IMR-90 (cell line): ENCODE measurements at regions not wholly inside any gene's neighbourhood (a gene's known extent, or its start where the extent isn't known, plus 50 kb on each side); places are given as distances from the start of the nearest gene placed in this dataset.

ENCODE experiments used
- BHLHE40 ChIP-seq: fragments of 150-350 bp; IDR thresholded peaks from 2 replicates; pipeline ENCODE4 v1.6.1; 2016; ENCODE audit warnings: mild to moderate bottlenecking, low read depth, low read length
- CEBPB ChIP-seq: IDR thresholded peaks from 2 replicates; pipeline ENCODE4 v1.6.1; 2012; ENCODE audit warnings: low read depth, low read length, improper control_type of control experiment
- CTCF ChIP-seq: conservative IDR thresholded peaks from 2 replicates; pipeline ENCODE4 v1.5.1; 2012; ENCODE audit warnings: mild to moderate bottlenecking, low read depth, low read length, improper control_type of control experiment
- ELK1 ChIP-seq: fragments of 150-350 bp; IDR thresholded peaks from 2 replicates; pipeline ENCODE4 v1.6.1; 2016; ENCODE audit warnings: low read depth, mild to moderate bottlenecking, low read length, moderate library complexity, borderline replicate concordance
- FOS ChIP-seq: fragments of 150-350 bp; IDR thresholded peaks from 2 replicates; pipeline ENCODE4 v1.6.1; 2016; ENCODE audit warnings: low read depth, low read length
- MAFK ChIP-seq: IDR thresholded peaks from 2 replicates; pipeline ENCODE4 v1.6.1; 2012; ENCODE audit warnings: low read depth, low read length, improper control_type of control experiment
- MXI1 ChIP-seq: IDR thresholded peaks from 2 replicates; pipeline ENCODE4 v1.6.1; 2012; ENCODE audit warnings: low read depth, mild to moderate bottlenecking, low read length, moderate library complexity, borderline replicate concordance
- POLR2A ChIP-seq: IDR thresholded peaks from 2 replicates; pipeline ENCODE4 v1.6.1; 2012; ENCODE audit warnings: mild to moderate bottlenecking, low read depth, low read length
- RAD21 ChIP-seq: IDR thresholded peaks from 2 replicates; pipeline ENCODE4 v1.6.1; 2012; ENCODE audit warnings: low read length, improper control_type of control experiment
- RCOR1 ChIP-seq: IDR thresholded peaks from 2 replicates; pipeline ENCODE4 v1.6.1; 2012; ENCODE audit warnings: mild to moderate bottlenecking, low read length, improper control_type of control experiment; ENCODE audit not compliant: insufficient replicate concordance
- RFX5 ChIP-seq: IDR thresholded peaks from 2 replicates; pipeline ENCODE4 v1.8.0; 2012; ENCODE audit warnings: low read depth, mild to moderate bottlenecking, low read length, moderate library complexity
- SMC3 ChIP-seq: fragments of 150-350 bp; IDR thresholded peaks from 2 replicates; pipeline ENCODE4 v1.6.1; 2016; ENCODE audit warnings: low read depth, mild to moderate bottlenecking, antibody characterized with exemption, low read length, moderate library complexity
- USF2 ChIP-seq: fragments of 150-350 bp; IDR thresholded peaks from 2 replicates; pipeline ENCODE4 v1.6.1; 2017; ENCODE audit warnings: mild to moderate bottlenecking, antibody characterized with exemption, low read length, low read depth

- TF ChIP-seq POLR2A = no peak
- TF ChIP-seq CTCF = no peak
- TF ChIP-seq RFX5 = no peak
- peak; percentile 67 for TF ChIP-seq CEBPB
- TF ChIP-seq SMC3 = no peak
- no peak for TF ChIP-seq RCOR1
- no peak for TF ChIP-seq MAFK
- TF ChIP-seq RAD21 = no peak
- no peak for TF ChIP-seq FOS
- no peak for TF ChIP-seq ELK1
- no peak for TF ChIP-seq USF2
- no peak for TF ChIP-seq MXI1
- TF ChIP-seq BHLHE40 = no peak
Measured at GRCh38 chr4:153138736-153139135, 65.5 kb upstream of the TRIM2 start.
